GM10266 (cell line): ENCODE measurements at regions not wholly inside any gene's neighbourhood (a gene's known extent, or its start where the extent isn't known, plus 50 kb on each side); places are given as distances from the start of the nearest gene placed in this dataset.

Experiments used
- DNase-seq: peaks from one replicate; pipeline ENCODE4 v3.0.0; 2012; ENCODE audit errors: extremely low spot score
- CTCF ChIP-seq: IDR thresholded peaks from 2 replicates; pipeline ENCODE4 v1.5.1; 2012; ENCODE audit warnings: mild to moderate bottlenecking, low read depth; ENCODE audit not compliant: control insufficient read depth, insufficient read depth; ENCODE audit errors: missing control alignments

GRCh38 chr19:31658993-31659896, 310.0 kb upstream of the TSHZ3 start:
- no peak for TF ChIP-seq CTCF
- no peak for DNase-seq

- TF ChIP-seq CTCF = no peak
- DNase-seq = no peak
Observed at GRCh38 chr19:31659897-31660210, 310.6 kb upstream of the TSHZ3 start.

- no peak for TF ChIP-seq CTCF
- DNase-seq = no peak
Observed at GRCh38 chr19:31664096-31664495, 314.9 kb upstream of the TSHZ3 start.

GRCh38 chr19:31664997-31665396, 315.8 kb upstream of the TSHZ3 start:
- no peak for TF ChIP-seq CTCF
- DNase-seq = no peak

- no peak for DNase-seq
- TF ChIP-seq CTCF = no peak
Observed at GRCh38 chr19:31666126-31666525, 316.9 kb upstream of the TSHZ3 start.

GRCh38 chr19:31667106-31667505, 317.9 kb upstream of the TSHZ3 start:
- TF ChIP-seq CTCF = no peak
- DNase-seq = no peak

- TF ChIP-seq CTCF = no peak
- DNase-seq = no peak
Observed at GRCh38 chr19:31668921-31669320, 319.7 kb upstream of the TSHZ3 start.
